Left cardiac atrium (tissue), 4 donors: ENCODE measurements at regions not wholly inside any gene's neighbourhood (a gene's known extent, or its start where the extent isn't known, plus 50 kb on each side); places are given as distances from the start of the nearest gene placed in this dataset.
"Not testable (repeated sequence)": the region's sequence is repeated elsewhere in the genome, so short reads cannot be mapped to it uniquely, and the experiment has no call there.

Experiments used
- ATAC-seq, 2 donors: fragments of 200-7000 bp; cut with Tn5 transposase; one replicate each; pipeline ENCODE4 v1.9.1; 2020; ENCODE audit warnings: mild to moderate bottlenecking in 2 of 2, moderate library complexity in 2 of 2
- DNase-seq: peaks from one replicate; pipeline ENCODE4 v3.0.0-alpha.2; 2020
- intact Hi-C, 2 donors: fragments of 100-400 bp; cut with DNase I; formaldehyde crosslinking; loops; one replicate each; pipeline versions ENCODE4 v1.14.1 to v1.15.1; 2022 to 2023
- donor health status: DM: no; HTN: yes; CAD: no.
- donor health status: DM: no; HTN: yes; CAD: no; lungs with severe emphysema.
- donor health status: DM: yes; HTN: yes; CAD: no.
- donor health status: Dilated cardiomyopathy.

DNA sequence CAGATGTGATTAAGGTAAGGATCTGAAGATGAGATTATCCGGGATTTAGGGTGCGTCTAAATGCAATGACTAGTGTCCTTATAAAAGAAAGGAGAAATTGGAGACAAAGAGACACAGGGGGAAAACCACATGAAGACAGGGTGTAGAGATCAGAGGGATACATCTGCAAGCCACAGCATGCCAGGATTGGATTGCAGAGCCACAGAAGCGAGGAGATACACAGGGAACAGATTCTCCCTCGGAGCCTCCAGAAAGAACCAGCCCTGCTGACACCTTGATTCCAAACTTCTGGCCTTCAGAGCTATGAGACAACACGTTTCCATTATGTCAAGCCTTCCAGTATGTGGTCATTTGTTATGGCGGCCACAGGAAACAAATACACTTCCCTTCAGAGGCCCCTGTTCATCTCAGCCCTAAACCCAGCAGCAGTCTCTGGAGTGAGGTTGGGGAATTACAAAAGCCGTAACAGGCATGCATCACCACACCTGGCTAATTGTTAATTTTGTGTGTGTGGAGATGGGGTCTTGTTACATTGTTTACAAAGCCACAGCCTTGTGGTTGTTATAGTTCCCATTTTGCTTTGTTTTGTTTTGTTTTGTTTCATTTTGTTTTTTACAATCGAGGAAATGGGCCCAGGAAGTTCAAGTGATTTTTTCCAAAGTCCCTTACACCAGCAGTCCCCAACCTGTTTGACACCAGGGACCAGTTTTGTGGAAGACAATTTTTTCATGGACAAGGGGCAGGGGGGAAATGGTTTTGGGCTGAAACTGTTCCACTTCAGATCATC, 51.6 kb upstream of the LYRM9 start:
- intact Hi-C loops, result no loop called here
- ATAC-seq, result no peak
- no peak for DNase-seq

DNA sequence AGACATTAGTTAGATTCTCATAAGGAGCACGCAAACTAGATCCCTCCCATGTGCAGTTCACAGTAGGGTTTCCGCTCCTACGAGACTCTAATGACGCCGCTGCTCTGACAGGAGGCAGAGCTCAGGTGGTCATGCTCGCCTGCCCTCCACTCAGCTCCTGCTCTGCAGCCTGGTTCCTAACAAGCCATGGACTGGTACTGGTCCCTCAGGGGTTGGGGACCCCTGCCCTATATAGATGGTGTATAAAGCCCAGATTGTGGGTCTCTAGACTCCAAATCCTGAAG, 52.1 kb upstream of the LYRM9 start:
- intact Hi-C loops, result no loop called here
- ATAC-seq (no peak), DNase-seq (no peak)

DNA sequence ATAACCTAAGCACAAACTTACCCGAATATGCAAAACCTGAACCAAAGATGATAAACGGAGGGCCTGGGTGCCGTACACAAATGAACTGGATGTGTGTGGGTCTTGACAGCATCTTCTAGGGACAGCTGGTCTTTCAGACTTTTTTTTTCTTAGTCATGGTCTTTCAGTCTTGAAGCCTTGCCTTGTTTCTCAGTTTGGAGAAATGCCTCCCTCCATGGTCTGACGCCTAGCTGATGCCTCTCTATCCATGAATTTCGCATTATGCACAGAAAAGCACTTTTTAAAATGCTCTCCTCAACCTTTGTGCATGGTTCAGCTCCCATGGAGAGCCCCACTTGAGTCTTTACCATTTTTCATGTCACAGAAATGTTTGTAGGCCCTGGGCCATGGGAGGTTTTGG, 52.8 kb upstream of the LYRM9 start:
- intact Hi-C loops, result no loop called here

DNA sequence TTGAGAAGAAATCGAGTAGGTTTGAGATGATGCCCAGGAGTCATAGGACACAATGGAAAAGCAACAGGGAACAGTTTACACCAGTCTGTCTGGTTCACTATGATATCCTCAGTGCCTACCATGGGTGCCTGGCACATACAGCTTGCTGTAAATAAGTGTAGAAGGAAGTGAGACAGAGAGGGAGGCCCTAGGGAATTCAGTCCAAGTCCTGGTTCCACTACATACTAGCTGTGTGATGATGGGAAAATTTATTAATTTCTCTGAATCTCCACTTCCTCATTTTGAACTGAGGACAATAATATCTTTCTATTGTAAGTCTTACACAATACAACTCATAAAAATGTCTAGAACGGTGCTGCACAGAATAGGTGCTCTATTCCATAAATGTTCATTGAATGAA, 53.3 kb upstream of the LYRM9 start:
- DNase-seq, result no peak
- intact Hi-C loops, result no loop called here
- no peak for ATAC-seq

More for the DNA sequence above, 52.8 kb upstream of the LYRM9 start:
- no peak for DNase-seq
- ATAC-seq, result no peak

DNA sequence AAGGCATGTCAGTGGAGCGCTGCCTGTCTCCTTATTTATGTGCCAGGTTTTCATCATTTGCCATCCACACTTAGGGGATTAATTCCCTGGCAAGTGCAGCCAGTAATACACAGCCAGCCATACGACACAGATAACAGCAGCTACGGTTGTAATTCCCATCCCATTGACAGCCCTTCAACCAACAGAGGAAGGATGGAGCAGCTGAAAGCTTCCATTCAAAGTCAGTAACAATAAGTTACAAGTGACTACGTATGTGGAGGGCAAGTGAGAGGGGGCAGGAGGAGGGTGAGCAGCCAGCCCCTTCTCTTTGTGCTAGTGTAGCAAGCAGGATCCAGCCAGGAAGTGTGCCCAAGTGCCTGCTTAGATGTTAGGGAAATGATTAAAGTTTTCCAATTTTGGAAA, 53.8 kb upstream of the LYRM9 start:
- no peak for DNase-seq
- peak; percentile 55 to 67 for ATAC-seq
- intact Hi-C loops, result no loop called here

DNA sequence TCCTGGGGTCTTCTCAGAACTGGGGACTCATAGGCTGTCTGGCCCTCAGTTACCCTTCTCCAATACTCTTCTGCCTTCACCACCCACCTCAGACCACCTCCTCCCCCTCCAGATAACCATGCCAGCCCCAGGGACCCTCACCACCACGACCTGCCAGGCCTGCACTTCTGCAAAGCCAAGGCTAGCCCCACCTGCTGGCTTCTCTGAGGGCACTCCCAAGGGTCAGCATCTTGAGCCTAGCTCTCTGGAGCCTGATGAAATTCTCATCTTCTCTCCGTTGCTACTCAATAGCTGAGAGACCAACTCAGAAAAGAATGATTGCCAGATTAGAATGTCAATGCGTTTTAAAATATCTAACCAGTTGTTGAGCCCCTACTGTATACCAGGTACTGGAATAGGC, 56.1 kb upstream of the LYRM9 start:
- intact Hi-C loops, result no loop called here
- ATAC-seq, result no peak

DNA sequence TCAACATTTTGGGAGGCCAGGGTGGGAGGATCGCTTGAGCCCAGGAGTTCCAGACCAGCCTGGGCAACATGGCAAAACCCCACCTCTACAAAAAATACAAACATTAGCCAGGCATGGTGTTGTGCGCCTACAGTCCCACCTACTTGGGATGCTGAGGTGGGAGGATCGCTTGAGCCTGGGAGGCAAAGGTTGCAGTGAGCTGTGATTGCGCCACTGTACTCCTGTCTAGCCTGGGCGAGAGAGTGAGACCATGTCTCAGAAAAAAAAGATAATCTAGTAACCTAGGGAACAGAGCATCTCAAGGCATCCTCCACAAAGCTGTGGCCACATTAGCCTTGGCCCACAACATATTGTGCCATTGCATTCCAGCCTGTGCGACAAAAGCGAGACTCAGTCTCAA, 57.1 kb upstream of the LYRM9 start:
- DNase-seq, intact Hi-C loops, ATAC-seq: not testable (repeated sequence)

More for the DNA sequence above, 56.1 kb upstream of the LYRM9 start:
- DNase-seq, result no peak

DNA sequence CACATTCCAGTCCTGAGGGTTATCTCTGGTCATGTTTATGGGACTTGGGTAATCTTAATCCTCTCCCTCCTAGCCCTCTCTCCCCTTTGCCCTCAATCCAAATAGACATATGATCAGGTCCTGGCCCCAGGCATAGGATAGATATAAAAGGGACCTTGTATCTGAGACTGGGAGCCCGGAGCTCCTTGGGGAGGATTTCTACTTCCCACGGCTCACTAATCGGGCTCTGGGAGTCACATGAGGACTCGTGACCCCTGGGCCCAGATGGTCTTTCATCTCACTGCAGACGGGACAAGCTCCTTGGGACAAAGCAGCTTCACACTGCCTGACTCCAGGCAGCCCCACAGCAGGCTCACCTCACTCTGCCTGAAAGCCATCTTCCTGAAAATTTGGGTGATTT, 57.8 kb upstream of the LYRM9 start:
- intact Hi-C loops, result no loop called here
- ATAC-seq (no peak), DNase-seq (no peak)

DNA sequence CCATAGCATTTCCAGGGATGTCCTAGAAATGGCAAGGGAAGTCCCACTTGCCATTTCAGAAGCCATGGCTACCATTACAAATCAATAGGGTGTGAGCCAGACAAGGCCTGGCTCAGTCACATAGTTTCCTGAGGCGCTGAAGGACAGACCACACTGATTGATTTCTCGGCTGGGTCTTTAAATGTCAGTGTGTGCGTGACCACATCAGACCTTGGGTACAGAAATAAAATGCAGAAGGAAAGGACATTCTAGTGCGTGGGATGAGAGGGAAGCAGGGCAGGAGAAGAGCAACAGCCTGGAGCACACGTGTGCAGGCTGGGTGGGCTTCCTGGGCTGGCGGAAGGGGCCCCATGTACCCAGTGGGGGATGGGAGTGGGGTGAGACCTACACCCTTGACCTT, 58.7 kb upstream of the LYRM9 start:
- ATAC-seq, result no peak

DNA sequence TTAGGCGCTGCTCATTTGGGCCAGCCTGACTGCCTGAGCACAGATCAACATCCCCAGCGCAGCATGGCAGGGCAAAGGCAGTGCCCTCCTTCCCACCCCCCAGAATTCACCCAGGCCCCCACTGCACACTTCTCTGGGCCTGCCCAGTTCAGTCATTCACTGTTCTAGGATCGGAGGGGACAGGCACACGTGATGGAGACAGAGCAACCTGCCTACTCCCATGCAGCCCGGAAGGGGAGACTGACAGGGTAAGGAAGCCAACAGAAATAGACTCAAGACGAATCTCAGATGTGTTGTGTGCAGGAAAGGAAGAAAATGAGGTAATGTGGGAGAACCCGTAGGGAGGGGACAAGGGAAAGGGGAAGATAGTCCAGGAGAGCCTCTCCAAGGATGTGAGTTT, 59.2 kb upstream of the LYRM9 start:
- no peak for DNase-seq
- ATAC-seq, result no peak
- intact Hi-C loops, result no loop called here

More for the DNA sequence above, 58.7 kb upstream of the LYRM9 start:
- DNase-seq, result no peak
- intact Hi-C loops, result no loop called here

DNA sequence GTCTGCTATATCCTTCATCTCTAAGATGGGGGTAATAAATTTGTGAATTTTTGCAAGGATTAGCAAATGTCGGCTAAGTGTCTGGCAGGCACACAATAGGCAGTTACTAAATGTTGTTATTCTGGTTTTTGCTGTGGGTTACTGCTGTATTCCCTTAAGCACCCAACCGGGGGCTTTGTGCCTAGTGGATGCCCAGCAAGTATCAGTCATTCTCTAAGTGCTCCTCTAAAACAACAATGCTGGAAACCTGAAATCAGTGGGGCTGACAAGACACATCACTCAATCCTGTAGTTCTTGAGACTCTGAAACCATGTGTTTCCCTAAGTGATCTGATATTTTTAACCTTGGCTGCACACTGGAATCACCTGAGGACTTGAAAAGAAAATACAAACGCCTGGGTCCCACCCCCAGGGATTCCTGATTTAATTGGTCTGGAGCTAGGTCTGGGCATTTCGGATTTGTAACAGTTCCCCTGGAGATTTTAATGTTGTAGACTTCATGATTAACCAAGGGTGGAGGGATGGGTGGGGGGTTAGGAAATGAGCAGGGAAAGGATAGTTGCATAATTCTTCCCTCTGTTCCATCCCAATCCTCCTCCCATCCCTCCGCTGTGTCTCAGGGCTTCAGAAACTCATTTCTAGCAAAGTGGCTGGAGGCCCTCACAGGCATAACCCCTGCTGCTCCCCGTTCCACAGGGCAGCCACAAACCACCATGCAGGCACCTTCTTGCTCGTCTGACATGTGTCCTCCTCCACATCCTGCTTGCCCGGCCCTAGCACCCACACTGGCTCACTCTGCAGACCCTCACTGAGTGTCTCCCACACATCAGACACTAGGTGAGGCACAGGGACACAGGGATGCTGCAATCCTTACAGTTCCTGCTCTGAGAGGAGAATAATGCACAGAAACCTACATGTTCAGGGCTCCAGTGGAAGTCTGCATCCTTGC, 61.7 kb upstream of the LYRM9 start:
- intact Hi-C loops, result no loop called here
- DNase-seq, result no peak
- no peak for ATAC-seq

DNA sequence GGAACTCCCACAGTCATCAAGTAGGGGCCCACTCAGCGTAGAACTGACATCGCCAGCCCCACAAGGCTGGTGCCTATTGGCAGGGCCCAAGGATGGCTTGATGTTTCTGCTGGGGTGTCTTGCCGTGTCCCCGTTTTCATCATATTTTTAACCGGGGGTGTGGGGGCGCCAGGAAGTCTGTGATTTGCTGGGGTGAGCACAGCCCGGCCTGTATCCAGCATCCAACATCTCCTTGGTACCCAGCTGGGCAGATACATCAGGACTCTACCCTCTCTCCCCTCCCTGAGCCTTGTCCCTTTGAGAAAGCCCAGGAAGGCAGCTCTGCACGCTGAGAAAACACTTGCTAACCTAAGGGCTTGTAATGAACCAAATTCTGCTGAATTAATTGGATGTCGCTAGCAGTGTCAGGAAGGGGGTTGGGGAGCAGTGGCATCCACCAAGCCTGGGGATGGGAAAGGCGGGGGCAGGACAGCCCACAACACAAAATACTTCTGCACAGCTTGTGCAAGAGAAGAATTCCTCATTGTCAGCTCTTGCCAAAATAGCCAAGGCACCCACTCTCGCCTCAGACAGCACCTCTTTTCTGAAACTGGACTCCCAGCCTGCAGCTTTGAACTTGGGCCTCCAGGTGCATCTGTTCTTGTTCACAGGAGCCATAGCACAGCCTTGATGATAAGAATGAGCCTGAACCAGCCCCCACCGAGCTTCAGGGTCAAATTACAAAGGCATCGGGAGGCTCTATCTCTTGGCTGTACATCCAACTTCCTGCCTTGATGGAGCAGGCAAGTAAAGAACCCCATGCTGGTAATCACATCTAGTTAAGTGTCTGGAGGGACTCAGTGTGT, 63.7 kb upstream of the LYRM9 start:
- intact Hi-C loops, result no loop called here
- ATAC-seq (no peak), DNase-seq (no peak)

DNA sequence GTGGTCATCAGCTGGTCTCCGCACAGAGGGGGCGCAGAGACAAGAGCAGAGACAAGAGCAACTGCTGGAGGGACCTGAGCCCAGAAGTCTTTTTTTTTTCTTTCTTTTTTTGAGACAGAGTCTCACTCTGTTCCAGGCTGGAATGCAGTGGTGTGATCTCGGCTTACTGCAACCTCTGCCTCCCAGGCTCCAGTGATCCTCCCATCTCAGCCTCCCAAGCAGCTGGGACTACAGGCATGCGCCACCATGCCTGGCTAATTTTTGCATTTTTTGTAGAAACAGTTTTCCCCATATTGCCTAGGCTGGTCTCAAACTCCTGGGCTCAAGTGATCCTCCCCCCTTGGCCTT, 64.3 kb upstream of the LYRM9 start:
- ATAC-seq, intact Hi-C loops: not testable (repeated sequence)

DNA sequence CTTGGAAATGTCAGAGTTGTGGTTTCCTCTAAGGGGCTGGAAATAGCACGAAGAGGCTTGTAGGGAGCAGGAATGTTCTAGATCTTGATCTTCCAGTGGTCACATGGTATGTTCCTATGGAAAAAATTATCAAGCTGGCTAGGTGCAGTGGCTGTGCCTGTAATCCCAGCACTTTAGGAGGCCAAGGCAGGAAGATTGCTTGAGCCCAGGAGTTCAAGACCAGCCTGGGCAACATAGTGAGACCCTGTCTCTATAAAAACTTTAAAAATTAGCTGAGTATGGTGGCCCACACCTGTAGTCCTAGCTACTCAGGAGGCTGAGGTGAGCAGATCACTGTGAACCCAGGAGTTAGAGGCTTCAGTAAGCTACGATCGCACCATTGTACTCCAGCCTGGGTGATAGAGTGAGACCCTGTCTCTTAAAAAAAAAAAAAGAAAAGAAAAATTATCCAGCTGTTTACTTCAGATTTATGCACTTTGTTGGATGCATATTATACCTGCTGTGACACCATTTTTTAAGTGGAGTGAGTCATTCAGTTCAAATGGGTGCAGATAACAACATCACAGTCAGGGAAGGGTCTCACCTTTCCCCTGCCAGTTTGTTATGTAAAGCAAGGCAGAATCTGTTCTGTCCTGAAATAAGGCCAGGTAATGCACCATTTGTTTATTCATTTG, 65.7 kb upstream of the LYRM9 start:
- DNase-seq (no peak), ATAC-seq (no peak)
- intact Hi-C loops, result no loop called here

More for the DNA sequence above, 64.3 kb upstream of the LYRM9 start:
- DNase-seq, result not testable (repeated sequence)

DNA sequence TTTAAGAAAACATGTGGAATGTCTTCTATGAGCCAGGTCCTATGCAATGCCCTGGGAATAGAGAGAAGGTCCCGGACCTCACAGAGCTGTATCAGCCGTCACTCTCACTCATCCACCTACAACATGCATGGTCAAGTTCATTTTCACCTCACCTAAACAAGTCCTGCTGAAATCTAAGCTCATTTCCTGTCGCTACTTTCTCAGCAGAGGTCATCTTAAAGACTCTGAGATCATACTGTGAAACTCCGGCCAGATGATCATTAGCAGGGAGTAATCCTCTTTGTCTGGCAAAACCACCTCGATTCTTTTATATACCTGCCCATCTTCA, 66.2 kb upstream of the LYRM9 start:
- DNase-seq, result no peak
- ATAC-seq, result no peak
- intact Hi-C loops, result no loop called here

DNA sequence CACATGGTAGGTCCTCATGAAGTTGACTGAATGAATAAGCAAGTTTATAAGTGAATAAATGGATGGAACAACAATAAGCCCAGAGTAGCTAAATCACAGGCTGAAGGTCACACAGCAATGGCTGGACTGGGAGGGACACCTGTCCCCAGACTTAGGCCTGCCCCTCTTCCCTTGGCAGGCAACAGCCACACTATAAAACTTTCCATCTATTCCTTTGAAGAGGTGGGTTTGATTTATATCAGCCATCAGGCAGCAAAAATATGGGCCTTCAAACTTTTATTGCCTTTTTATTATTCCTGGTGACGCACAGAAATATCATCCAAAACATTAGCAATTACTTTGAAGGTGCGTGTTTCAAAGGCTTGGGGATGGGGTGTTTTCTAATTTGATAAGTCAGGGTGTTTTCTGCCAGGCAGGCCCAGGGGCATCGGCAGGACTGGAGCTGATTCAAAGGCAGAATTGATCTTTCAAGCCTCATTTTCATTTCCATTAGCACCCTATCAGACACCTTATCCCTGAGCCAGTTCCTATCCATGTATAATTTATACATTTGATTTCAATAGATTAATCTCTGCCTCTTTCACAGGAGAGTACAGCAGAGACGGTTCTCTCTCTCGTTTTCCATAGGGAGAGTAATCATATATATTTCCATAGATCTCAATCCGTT, 67.2 kb upstream of the LYRM9 start:
- DNase-seq (no peak), ATAC-seq (no peak)
- intact Hi-C loops, result no loop called here

DNA sequence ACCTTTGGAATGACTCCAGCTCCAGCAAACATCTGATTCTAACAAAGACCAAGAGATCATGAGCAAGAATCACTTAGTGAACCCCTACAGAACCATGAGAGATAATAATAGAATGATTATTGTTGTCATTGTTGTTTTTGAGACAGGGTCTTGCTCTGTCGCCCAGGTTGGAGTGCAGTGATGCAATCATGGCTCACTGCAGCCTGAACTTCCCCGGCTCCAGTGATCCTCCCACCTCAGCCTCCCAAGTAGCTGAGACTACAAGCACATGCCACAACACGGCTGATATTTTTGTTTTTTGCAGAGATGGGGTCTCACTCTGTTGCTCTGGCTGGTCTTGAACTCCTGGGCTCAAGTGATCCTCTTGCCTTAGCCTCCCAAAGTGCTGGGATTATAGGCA, 69.4 kb upstream of the LYRM9 start:
- DNase-seq, intact Hi-C loops, ATAC-seq: not testable (repeated sequence)

DNA sequence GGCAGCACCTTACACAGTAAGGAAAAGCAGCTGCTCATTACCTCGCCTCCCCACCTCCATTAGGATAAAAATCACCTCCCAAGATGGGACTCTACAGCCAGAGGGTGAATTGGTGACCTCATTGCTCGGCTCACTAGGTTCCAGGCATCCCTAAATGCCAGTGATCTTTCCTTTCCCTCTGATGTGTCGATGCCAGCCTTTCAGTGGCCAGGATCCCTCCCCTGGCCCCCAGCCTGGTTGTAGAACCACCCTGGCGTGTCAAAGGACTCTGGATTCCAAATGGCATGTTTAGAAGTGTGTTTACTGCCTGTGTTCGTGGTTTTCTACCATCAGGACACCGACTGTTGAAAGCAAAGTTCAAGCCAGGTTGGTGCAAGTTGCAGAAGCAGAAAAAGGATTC, 72.1 kb upstream of the LYRM9 start:
- intact Hi-C loops, result no loop called here
- no peak for ATAC-seq
- no peak for DNase-seq

DNA sequence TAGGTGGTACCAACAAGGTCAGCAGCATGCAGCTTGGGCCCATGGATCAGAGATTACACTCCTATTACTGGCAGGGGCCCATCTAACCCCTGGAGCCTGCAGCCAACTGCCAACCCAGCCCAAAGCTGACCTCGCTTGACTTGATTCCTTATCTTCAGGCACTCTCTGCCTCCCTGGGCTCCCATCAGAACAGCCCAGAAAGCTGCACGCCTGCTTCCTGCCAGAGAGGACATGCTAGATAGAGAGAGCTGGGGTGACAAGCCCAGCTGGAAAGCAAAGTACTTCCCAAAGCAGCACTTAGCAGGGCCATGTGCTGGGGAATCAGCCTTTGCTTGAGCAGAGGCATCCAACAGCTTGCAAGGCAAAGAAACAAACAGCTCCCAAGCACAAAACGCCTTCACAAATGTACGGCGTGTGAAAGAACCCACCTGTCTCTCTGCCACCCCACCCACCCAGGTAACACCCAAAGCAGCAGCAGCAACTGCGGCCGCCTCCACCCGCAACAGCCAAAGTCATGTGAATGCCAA, 74.2 kb upstream of the NLK start:
- DNase-seq (peak; percentile 25), ATAC-seq (peak; percentile 71 to 86)
- intact Hi-C loops, result no loop called here
